ENCODE measurements at regions not wholly inside any gene's neighbourhood (a gene's known extent, or its start where the extent isn't known, plus 50 kb on each side); places are given as distances from the start of the nearest gene placed in this dataset.

GRCh38 chr1:115185336-115185735, 96.0 kb upstream of the TSPAN2 start:
- intact Hi-C loops (cut with DNase I, micrococcal nuclease): no loop called here
- CTCF ChIA-PET: no interaction called here

GRCh38 chr1:115184951-115185331, 95.6 kb upstream of the TSPAN2 start:
- ChIA-PET CTCF (no interaction called here), POLR2A (no interaction called here)
- H3K27ac ChIP-seq (ENCODE audit: low read depth in 1 of 2, low read length in 2 of 2): no peak overlapping the region
- H3K4me1 ChIP-seq (ENCODE audit: insufficient read depth, low read length): no peaks in the 10 kb centered on the region
- no peaks in the 10 kb centered on the region for H3K27me3 Mint-ChIP-seq
- H3K9me3 Mint-ChIP-seq: no peaks in the 10 kb centered on the region
- intact Hi-C loops (cut with DNase I, micrococcal nuclease): no loop called here
- no peak overlapping the region for H3K4me3 ChIP-seq (ENCODE audit: low read length)
- no peaks in the 10 kb centered on the region for H3K27me3 ChIP-seq (ENCODE audit: control insufficient read depth in 1 of 2, insufficient read depth in 2 of 2, low read length in 2 of 2)
- TF ChIP-seq CTCF (IDR thresholded peaks at IDR 0.05): no peak
- H3K9me3 ChIP-seq (ENCODE audit: control insufficient read depth in 1 of 2, insufficient read depth in 1 of 2, low read length in 2 of 2): no peaks in the 10 kb centered on the region
- no peaks in the 10 kb centered on the region for H3K4me1 Mint-ChIP-seq (ENCODE audit: low read depth)
- H3K27ac Mint-ChIP-seq: no peak overlapping the region
- DNase-seq (no peak), ATAC-seq (ENCODE audit: poor library complexity) (no peak)
- no peak overlapping the region for H3K4me3 Mint-ChIP-seq
- no peaks in the 10 kb centered on the region for H3K36me3 ChIP-seq (ENCODE audit: insufficient read depth, low read length)
- H3K36me3 Mint-ChIP-seq (ENCODE audit: low read depth): no peaks in the 10 kb centered on the region

More at GRCh38 chr1:115185336-115185735, 96.0 kb upstream of the TSPAN2 start:
- Mint-ChIP-seq H3K27ac (no peak overlapping the region), H3K9me3 (no peaks in the 10 kb centered on the region), H3K4me1 (ENCODE audit: low read depth) (no peaks in the 10 kb centered on the region), H3K27me3 (no peaks in the 10 kb centered on the region), H3K4me3 (no peak overlapping the region), H3K36me3 (ENCODE audit: low read depth) (no peaks in the 10 kb centered on the region)
- no peak overlapping the region for H3K27ac ChIP-seq (ENCODE audit: low read depth in 1 of 2, low read length in 2 of 2)
- H3K36me3 ChIP-seq (ENCODE audit: insufficient read depth, low read length): no peaks in the 10 kb centered on the region
- no peak for TF ChIP-seq CTCF (IDR thresholded peaks at IDR 0.05)
- no peak for ATAC-seq (ENCODE audit: poor library complexity)
- H3K4me3 ChIP-seq (ENCODE audit: low read length): no peak overlapping the region
- H3K4me1 ChIP-seq (ENCODE audit: insufficient read depth, low read length): no peaks in the 10 kb centered on the region
- no peaks in the 10 kb centered on the region for H3K9me3 ChIP-seq (ENCODE audit: control insufficient read depth in 1 of 2, insufficient read depth in 1 of 2, low read length in 2 of 2)
- DNase-seq: no peak
- POLR2A ChIA-PET: no interaction called here
- H3K27me3 ChIP-seq (ENCODE audit: control insufficient read depth in 1 of 2, insufficient read depth in 2 of 2, low read length in 2 of 2): no peaks in the 10 kb centered on the region

- peaks cover 0 to 2% of the 10 kb centered on the region in 2 experiments for H3K9me3 ChIP-seq (ENCODE audit: control insufficient read depth in 1 of 2, insufficient read depth in 1 of 2, low read length in 2 of 2)
- DNase-seq (no peak), ATAC-seq (ENCODE audit: poor library complexity) (no peak)
- H3K36me3 ChIP-seq (ENCODE audit: insufficient read depth, low read length): no peaks in the 10 kb centered on the region
- Mint-ChIP-seq H3K27ac (no peak overlapping the region), H3K9me3 (no peaks in the 10 kb centered on the region), H3K27me3 (no peaks in the 10 kb centered on the region), H3K4me1 (ENCODE audit: low read depth) (no peaks in the 10 kb centered on the region), H3K4me3 (no peak overlapping the region), H3K36me3 (ENCODE audit: low read depth) (no peaks in the 10 kb centered on the region)
- CTCF ChIA-PET: no interaction called here
- POLR2A ChIA-PET: no interaction called here
- no peaks in the 10 kb centered on the region for H3K4me1 ChIP-seq (ENCODE audit: insufficient read depth, low read length)
- intact Hi-C loops (cut with DNase I, micrococcal nuclease): no loop called here
- H3K27me3 ChIP-seq (ENCODE audit: control insufficient read depth in 1 of 2, insufficient read depth in 2 of 2, low read length in 2 of 2): no peaks in the 10 kb centered on the region
- H3K4me3 ChIP-seq (ENCODE audit: low read length): no peak overlapping the region
- H3K27ac ChIP-seq (ENCODE audit: low read depth in 1 of 2, low read length in 2 of 2): no peak overlapping the region
- no peak for TF ChIP-seq CTCF (IDR thresholded peaks at IDR 0.05)
Observed at GRCh38 chr1:115184260-115184950, 95.1 kb upstream of the TSPAN2 start.

Data from CD4-positive, alpha-beta T cell (primary cell).